OCI-LY1 (cell line): ENCODE measurements at regions not wholly inside any gene's neighbourhood (a gene's known extent, or its start where the extent isn't known, plus 50 kb on each side); places are given as distances from the start of the nearest gene placed in this dataset.

Experiments
- H2AFZ ChIP-seq: fragments of 200-600 bp; sonication (generic), shearing (Covaris generic); 2 replicates; pipeline ENCODE4 v1.6.0; 2014; ENCODE audit warnings: antibody characterized with exemption, mild to moderate bottlenecking, low read length
- H3F3A ChIP-seq: fragments of 200-600 bp; sonication (generic), shearing (Covaris generic); 2 replicates; pipeline ENCODE4 v1.6.0; 2014; ENCODE audit warnings: mild to moderate bottlenecking, antibody characterized with exemption, low read length, moderate library complexity; ENCODE audit not compliant: insufficient read depth
- H3K27ac ChIP-seq: fragments of 200-600 bp; sonication (generic); 2 replicates; pipeline ENCODE4 v1.5.1; 2014; ENCODE audit warnings: low read length, mixed run types, mild to moderate bottlenecking, low read depth; ENCODE audit not compliant: poor library complexity, severe bottlenecking
- H3K27me3 ChIP-seq: fragments of 200-600 bp; sonication (generic); 2 replicates; pipeline ENCODE4 v1.6.0; 2014; ENCODE audit warnings: antibody characterized with exemption, mild to moderate bottlenecking, low read length, moderate library complexity; ENCODE audit not compliant: insufficient read depth
- H3K36me3 ChIP-seq: fragments of 200-600 bp; sonication (generic); 2 replicates; pipeline ENCODE4 v1.6.1; 2014; ENCODE audit warnings: mild to moderate bottlenecking, antibody characterized with exemption, low read length, moderate library complexity, mixed read lengths; ENCODE audit not compliant: insufficient read depth
- H3K4me1 ChIP-seq: fragments of 200-600 bp; sonication (generic); 2 replicates; pipeline ENCODE4 v1.5.1; 2014; ENCODE audit warnings: mild to moderate bottlenecking, low read length, moderate library complexity; ENCODE audit not compliant: insufficient read depth, severe bottlenecking
- H3K4me2 ChIP-seq: fragments of 200-600 bp; sonication (generic), shearing (Covaris generic); 2 replicates; pipeline ENCODE4 v1.6.1; 2014; ENCODE audit warnings: low read length
- H3K4me3 ChIP-seq: fragments of 200-600 bp; sonication (generic); 2 replicates; pipeline ENCODE4 v1.5.1; 2014; ENCODE audit warnings: low read length, low read depth, mild to moderate bottlenecking, mixed read lengths; ENCODE audit not compliant: poor library complexity, severe bottlenecking
- H3K79me2 ChIP-seq: fragments of 200-600 bp; shearing (Covaris generic); 2 replicates; pipeline ENCODE4 v1.6.1; 2016; ENCODE audit warnings: mixed run types, low read length, mixed read lengths; ENCODE audit not compliant: insufficient read depth
- H3K9ac ChIP-seq: fragments of 200-600 bp; sonication (generic), shearing (Covaris generic); 2 replicates; pipeline ENCODE4 v1.6.1; 2014; ENCODE audit warnings: mild to moderate bottlenecking, low read length, mixed read lengths
- H3K9me2 ChIP-seq: fragments of 200-600 bp; sonication (generic), shearing (Covaris generic); 2 replicates; pipeline ENCODE4 v1.6.1; 2014; ENCODE audit warnings: low read depth, mild to moderate bottlenecking, low read length, mixed read lengths
- H3K9me3 ChIP-seq: fragments of 200-600 bp; shearing (Covaris generic); 2 replicates; pipeline ENCODE4 v1.6.1; 2014; ENCODE audit warnings: low read length, mixed read lengths
- H4K20me1 ChIP-seq: fragments of 200-600 bp; sonication (generic), shearing (Covaris generic); 2 replicates; pipeline ENCODE4 v1.6.0; 2016; ENCODE audit warnings: mild to moderate bottlenecking, low read length; ENCODE audit not compliant: insufficient read depth
- EZH2 ChIP-seq: fragments of 200-600 bp; sonication (generic), shearing (Covaris generic); IDR thresholded peaks from 2 replicates; pipeline ENCODE4 v1.8.0; 2017; ENCODE audit warnings: borderline replicate concordance, mixed run types, mild to moderate bottlenecking, antibody characterized with exemption, low read length, moderate library complexity, mixed read lengths
- TF ChIP-seq, protein P1 (sequence below): fragments of 200-600 bp; sonication (generic), shearing (Covaris generic); IDR thresholded peaks from 2 replicates; pipeline ENCODE4 v1.5.1; 2017; ENCODE audit warnings: mild to moderate bottlenecking, antibody characterized with exemption, low read length, moderate library complexity, mixed read lengths

DNA sequence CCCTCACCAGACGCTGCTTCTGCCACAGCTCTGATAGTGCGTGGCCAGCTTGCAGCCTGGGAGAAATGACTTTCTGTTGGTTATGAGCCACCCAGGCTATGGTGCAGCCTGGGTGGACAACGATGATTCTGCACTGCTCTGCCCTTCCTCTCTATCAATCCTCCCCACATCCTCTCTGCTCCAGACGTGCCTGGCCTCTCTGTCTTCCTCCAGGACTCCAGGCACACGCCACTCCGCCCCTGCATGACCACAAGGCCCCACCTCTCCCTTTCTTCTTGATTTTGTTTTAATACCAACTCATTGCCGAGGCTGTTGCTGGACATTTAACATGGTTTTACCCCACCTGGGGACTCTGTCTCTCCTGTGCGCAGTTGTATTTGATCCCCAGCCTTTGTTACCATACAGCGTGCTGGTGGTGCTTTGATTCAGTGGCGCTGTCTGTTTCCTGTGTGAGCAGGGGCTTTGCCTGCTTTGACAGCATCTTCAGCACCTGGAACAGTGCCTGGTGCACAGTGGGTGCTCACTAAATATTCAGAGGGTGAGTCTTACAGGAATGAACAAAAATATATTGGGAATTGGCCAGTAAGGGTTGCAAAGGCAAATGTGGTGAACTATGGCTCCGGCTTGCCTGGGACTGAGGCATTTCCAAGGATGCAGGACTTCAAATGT lies 280.9 kb downstream of the CDH26 start:
- H3K27me3 ChIP-seq, result no peaks in the 10 kb centered on the region
- H3K9me2 ChIP-seq, result no peaks in the 10 kb centered on the region
- H2AFZ ChIP-seq, result no peak overlapping the region
- H3K36me3 ChIP-seq, result no peaks in the 10 kb centered on the region
- H3K9ac ChIP-seq, result no peak overlapping the region
- no peaks in the 10 kb centered on the region for H3F3A ChIP-seq
- H3K4me2 ChIP-seq, result no peak overlapping the region
- no peaks in the 10 kb centered on the region for H3K9me3 ChIP-seq
- H4K20me1 ChIP-seq, result no peaks in the 10 kb centered on the region
- no peak overlapping the region for H3K4me3 ChIP-seq
- H3K4me1 ChIP-seq, result no peaks in the 10 kb centered on the region
- H3K27ac ChIP-seq, result no peak overlapping the region
- TF ChIP-seq, protein P1, sequence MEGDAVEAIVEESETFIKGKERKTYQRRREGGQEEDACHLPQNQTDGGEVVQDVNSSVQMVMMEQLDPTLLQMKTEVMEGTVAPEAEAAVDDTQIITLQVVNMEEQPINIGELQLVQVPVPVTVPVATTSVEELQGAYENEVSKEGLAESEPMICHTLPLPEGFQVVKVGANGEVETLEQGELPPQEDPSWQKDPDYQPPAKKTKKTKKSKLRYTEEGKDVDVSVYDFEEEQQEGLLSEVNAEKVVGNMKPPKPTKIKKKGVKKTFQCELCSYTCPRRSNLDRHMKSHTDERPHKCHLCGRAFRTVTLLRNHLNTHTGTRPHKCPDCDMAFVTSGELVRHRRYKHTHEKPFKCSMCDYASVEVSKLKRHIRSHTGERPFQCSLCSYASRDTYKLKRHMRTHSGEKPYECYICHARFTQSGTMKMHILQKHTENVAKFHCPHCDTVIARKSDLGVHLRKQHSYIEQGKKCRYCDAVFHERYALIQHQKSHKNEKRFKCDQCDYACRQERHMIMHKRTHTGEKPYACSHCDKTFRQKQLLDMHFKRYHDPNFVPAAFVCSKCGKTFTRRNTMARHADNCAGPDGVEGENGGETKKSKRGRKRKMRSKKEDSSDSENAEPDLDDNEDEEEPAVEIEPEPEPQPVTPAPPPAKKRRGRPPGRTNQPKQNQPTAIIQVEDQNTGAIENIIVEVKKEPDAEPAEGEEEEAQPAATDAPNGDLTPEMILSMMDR, result no peak
- TF ChIP-seq EZH2, result no peak
- no peaks in the 10 kb centered on the region for H3K79me2 ChIP-seq

DNA sequence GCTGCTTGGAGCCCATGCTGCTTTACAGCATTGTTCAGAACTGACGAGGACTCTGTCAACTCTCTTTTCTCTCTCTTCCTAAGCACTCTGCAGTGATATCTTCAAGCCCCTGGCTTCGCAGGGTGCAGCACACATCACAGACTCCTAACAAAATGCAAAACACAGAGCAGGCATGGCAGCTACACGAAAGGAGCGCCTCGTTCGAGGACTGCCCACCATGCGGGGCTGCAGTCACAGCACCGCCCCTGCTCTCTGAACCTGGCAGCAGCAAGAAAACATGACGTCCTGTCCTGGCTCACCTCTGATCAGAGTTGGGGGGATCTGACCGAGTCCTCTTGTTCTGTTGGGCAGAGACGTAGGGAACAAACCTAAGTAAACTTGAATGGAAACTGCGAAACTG lies 281.7 kb downstream of the CDH26 start:
- H3K36me3 ChIP-seq, result no peaks in the 10 kb centered on the region
- no peaks in the 10 kb centered on the region for H3K27me3 ChIP-seq
- no peak overlapping the region for H3K9ac ChIP-seq
- no peaks in the 10 kb centered on the region for H3F3A ChIP-seq
- TF ChIP-seq EZH2, result no peak
- TF ChIP-seq, protein P1, result no peak
- H4K20me1 ChIP-seq, result no peaks in the 10 kb centered on the region
- no peak overlapping the region for H2AFZ ChIP-seq
- H3K4me2 ChIP-seq, result no peak overlapping the region
- H3K9me3 ChIP-seq, result no peaks in the 10 kb centered on the region
- no peak overlapping the region for H3K27ac ChIP-seq
- no peaks in the 10 kb centered on the region for H3K4me1 ChIP-seq
- H3K9me2 ChIP-seq, result no peaks in the 10 kb centered on the region
- no peaks in the 10 kb centered on the region for H3K79me2 ChIP-seq
- no peak overlapping the region for H3K4me3 ChIP-seq

GRCh38 chr20:60240415-60240814 lies 282.2 kb downstream of the CDH26 start:
- Histone ChIP-seq H3K4me2 (no peak overlapping the region), H3K79me2 (no peaks in the 10 kb centered on the region), H2AFZ (no peak overlapping the region), H3K27me3 (no peaks in the 10 kb centered on the region), H3K9me2 (no peaks in the 10 kb centered on the region), H3K9me3 (no peaks in the 10 kb centered on the region), H4K20me1 (no peaks in the 10 kb centered on the region), H3K9ac (no peak overlapping the region), H3K4me1 (no peaks in the 10 kb centered on the region), H3K36me3 (no peaks in the 10 kb centered on the region), H3K4me3 (no peak overlapping the region), H3K27ac (no peak overlapping the region), H3F3A (no peaks in the 10 kb centered on the region)
- no peak for TF ChIP-seq EZH2
- TF ChIP-seq, protein P1, result no peak
